DND-41 (cell line): ENCODE measurements at regions not wholly inside any gene's neighbourhood (a gene's known extent, or its start where the extent isn't known, plus 50 kb on each side); places are given as distances from the start of the nearest gene placed in this dataset.

Experiments used
- CTCF ChIP-seq: IDR thresholded peaks from 2 replicates; pipeline ENCODE4 v1.5.1; 2012; ENCODE audit warnings: borderline replicate concordance, low read length, moderate library complexity, mild to moderate bottlenecking; ENCODE audit not compliant: poor library complexity, severe bottlenecking; ENCODE audit errors: extremely low read depth
- EZH2 ChIP-seq: IDR thresholded peaks from 3 replicates; pipeline ENCODE4 v1.6.1; 2012; ENCODE audit warnings: borderline replicate concordance, low read depth, mild to moderate bottlenecking, moderate library complexity, low read length, inconsistent platforms; ENCODE audit not compliant: severe bottlenecking

DNA sequence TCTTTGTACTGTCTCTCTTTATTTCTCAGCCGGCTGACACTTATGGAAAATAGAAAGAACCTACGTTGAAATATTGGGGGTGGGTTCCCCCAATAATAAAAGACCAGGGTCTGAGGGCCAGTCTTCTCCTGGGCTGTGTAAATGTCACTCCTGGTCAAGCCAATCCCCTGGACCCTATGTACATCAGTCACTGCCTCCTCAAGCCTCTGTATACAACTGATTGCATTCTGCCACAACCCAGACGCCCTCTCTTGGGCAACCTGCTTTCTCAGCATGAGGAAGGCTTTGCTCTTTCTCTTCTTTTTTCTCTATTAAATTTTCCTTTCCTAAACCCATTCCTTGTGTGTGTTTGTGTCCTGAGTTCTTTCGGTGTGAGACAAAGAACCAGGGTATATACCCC, 84.1 kb upstream of the SERBP1 start:
- TF ChIP-seq CTCF (no peak), EZH2 (no peak)
